ENCODE measurements at regions not wholly inside any gene's neighbourhood (a gene's known extent, or its start where the extent isn't known, plus 50 kb on each side); places are given as distances from the start of the nearest gene placed in this dataset.

GRCh38 chr2:236988690-236989624 lies 96.7 kb upstream of the COPS8 start:
- no peak overlapping the region for H3K4me3 ChIP-seq (replicated peaks in 1 of 3; ENCODE audit: insufficient read depth in 1 of 3, low read depth in 2 of 3, low read length in 3 of 3)
- peak; percentile 53 for FAIRE-seq
- TF ChIP-seq RARA (CRISPR knock-in tag; IDR thresholded peaks at IDR 0.05) (peak; percentile 69), HNF1B (CRISPR knock-in tag; IDR thresholded peaks at IDR 0.05) (peak; percentile 87), PBX2 (CRISPR knock-in tag; IDR thresholded peaks at IDR 0.05) (peak; percentile 74), MYC (CRISPR knock-in tag; IDR thresholded peaks at IDR 0.05; ENCODE audit: borderline replicate concordance) (peak; percentile 45; the same call in 1 of the 2 replicates), SUZ12 (IDR thresholded peaks at IDR 0.05; ENCODE audit: low read depth, low read length) (no peak), ZNF292 (CRISPR knock-in tag; IDR thresholded peaks at IDR 0.05; ENCODE audit: borderline replicate concordance, low read depth) (peak; percentile 99), ZNF274 (CRISPR knock-in tag; IDR thresholded peaks at IDR 0.05) (peak; percentile 36; the same call in 1 of the 2 replicates), RBAK (CRISPR knock-in tag; IDR thresholded peaks at IDR 0.05) (peak; percentile 76; the same call in 1 of the 2 replicates), SMAD1 (CRISPR knock-in tag; IDR thresholded peaks at IDR 0.05; ENCODE audit: borderline replicate concordance, low read depth) (0 out of 2 replicates have a peak, but pooled peaks have one; percentile 41), THRA (CRISPR knock-in tag; IDR thresholded peaks at IDR 0.05; ENCODE audit: borderline replicate concordance) (peak; percentile 72; the same call in 1 of the 2 replicates), ZNF263 (CRISPR knock-in tag; IDR thresholded peaks at IDR 0.05) (peak; percentile 74), HNF4A (CRISPR knock-in tag; IDR thresholded peaks at IDR 0.05) (peak; percentile 53), MEIS2 (CRISPR knock-in tag; IDR thresholded peaks at IDR 0.05) (peak; percentile 69; the same call in 1 of the 2 replicates)
- TF ChIP-seq, protein P1, sequence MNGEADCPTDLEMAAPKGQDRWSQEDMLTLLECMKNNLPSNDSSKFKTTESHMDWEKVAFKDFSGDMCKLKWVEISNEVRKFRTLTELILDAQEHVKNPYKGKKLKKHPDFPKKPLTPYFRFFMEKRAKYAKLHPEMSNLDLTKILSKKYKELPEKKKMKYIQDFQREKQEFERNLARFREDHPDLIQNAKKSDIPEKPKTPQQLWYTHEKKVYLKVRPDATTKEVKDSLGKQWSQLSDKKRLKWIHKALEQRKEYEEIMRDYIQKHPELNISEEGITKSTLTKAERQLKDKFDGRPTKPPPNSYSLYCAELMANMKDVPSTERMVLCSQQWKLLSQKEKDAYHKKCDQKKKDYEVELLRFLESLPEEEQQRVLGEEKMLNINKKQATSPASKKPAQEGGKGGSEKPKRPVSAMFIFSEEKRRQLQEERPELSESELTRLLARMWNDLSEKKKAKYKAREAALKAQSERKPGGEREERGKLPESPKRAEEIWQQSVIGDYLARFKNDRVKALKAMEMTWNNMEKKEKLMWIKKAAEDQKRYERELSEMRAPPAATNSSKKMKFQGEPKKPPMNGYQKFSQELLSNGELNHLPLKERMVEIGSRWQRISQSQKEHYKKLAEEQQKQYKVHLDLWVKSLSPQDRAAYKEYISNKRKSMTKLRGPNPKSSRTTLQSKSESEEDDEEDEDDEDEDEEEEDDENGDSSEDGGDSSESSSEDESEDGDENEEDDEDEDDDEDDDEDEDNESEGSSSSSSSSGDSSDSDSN (CRISPR knock-in tag; IDR thresholded peaks at IDR 0.05) = peak; percentile 40; the same call in 1 of the 2 replicates

More at GRCh38 chr2:236988690-236989624, 96.7 kb upstream of the COPS8 start:
- peaks cover 39% of the 10 kb centered on the region for H3K4me1 ChIP-seq (ENCODE audit: insufficient read depth, low read length)
- in situ Hi-C loops (cut with HindIII; ENCODE audit: extremely low pct_ligation_motif_present, low pct_unique_long_range_greater_than_20kb) = no loop called here
- H3K27me3 ChIP-seq (ENCODE audit: control insufficient read depth in 1 of 2, insufficient read depth in 2 of 2, low read length in 2 of 2) = peaks cover 1 to 16% of the 10 kb centered on the region in 2 experiments; a peak in 2 of 5 replicates
- H3K9me3 ChIP-seq (ENCODE audit: low read length) = no peaks in the 10 kb centered on the region
- ATAC-seq (peak; percentile 100), DNase-seq (ENCODE audit: low spot score) (peak; percentile 29)
- ChIA-PET CTCF (ENCODE audit: low intra/inter-chr PET ratio, low total read pairs) (no interaction called here), POLR2A (no interaction called here)
- peak overlapping the region; percentile 2 for H3K27ac ChIP-seq (ENCODE audit: extremely low read length, insufficient read depth, low read length)
- no TSS peak for BruUV-seq (replicated peaks)
- 11% methylated on average over 16 of the region's 16 CpGs for WGBS (ENCODE audit: low lambda C conversion rate)
- H3K9ac ChIP-seq (ENCODE audit: insufficient read depth, low read depth, low read length) = no peak overlapping the region
- H4K20me1 ChIP-seq (ENCODE audit: insufficient read depth, low read length) = no peaks in the 10 kb centered on the region
- peak overlapping the region; percentile 16 for H3K4me2 ChIP-seq (ENCODE audit: low read depth, low read length)
- intact Hi-C loops (cut with micrococcal nuclease; ENCODE audit: unreplicated experiment) = no loop called here
- H3K79me2 ChIP-seq (ENCODE audit: insufficient read depth, low read length) = no peaks in the 10 kb centered on the region
- no peaks in the 10 kb centered on the region for H3K36me3 ChIP-seq (replicated peaks in 1 of 2; ENCODE audit: control insufficient read depth in 1 of 2, insufficient read depth in 2 of 2, low read length in 2 of 2)
- no peak overlapping the region for H2AFZ ChIP-seq (ENCODE audit: low read length)

Measured in HepG2 (cell line).